ENCODE measurements at regions not wholly inside any gene's neighbourhood (a gene's known extent, or its start where the extent isn't known, plus 50 kb on each side); places are given as distances from the start of the nearest gene placed in this dataset.

- Histone ChIP-seq H3K4me2 (replicated peaks; ENCODE audit: low read depth, low read length, poor library complexity, severe bottlenecking) (no peak overlapping the region), H3K27ac (ENCODE audit: low read length in 2 of 2) (no peak overlapping the region), H3K27me3 (replicated peaks in 1 of 4; ENCODE audit: control extremely low read depth in 1 of 4, control insufficient read depth in 3 of 4, insufficient read depth in 4 of 4, low read length in 3 of 4) (no peaks in the 10 kb centered on the region), H2AFZ (ENCODE audit: insufficient read depth, low read depth, low read length, poor library complexity, severe bottlenecking) (no peak overlapping the region), H3K9me3 (ENCODE audit: control extremely low read depth in 1 of 3, control insufficient read depth in 2 of 3, insufficient read depth in 1 of 3, low read length in 2 of 3) (peaks cover 0 to 3% (median 0%) of the 10 kb centered on the region in 3 donors), H4K20me1 (ENCODE audit: control insufficient read depth, insufficient read depth, low read length, poor library complexity, severe bottlenecking) (no peaks in the 10 kb centered on the region), H3K79me2 (ENCODE audit: control insufficient read depth, insufficient read depth, low read length) (no peaks in the 10 kb centered on the region), H3K9ac (ENCODE audit: low read length) (no peak overlapping the region), H3K36me3 (replicated peaks in 1 of 2; ENCODE audit: control extremely low read depth in 1 of 2, control insufficient read depth in 1 of 2, extremely low read depth in 1 of 2, insufficient read depth in 2 of 2, low read length in 1 of 2) (no peaks in the 10 kb centered on the region), H3K4me1 (ENCODE audit: control insufficient read depth in 2 of 2, insufficient read depth in 2 of 2, low read length in 2 of 2) (no peaks in the 10 kb centered on the region), H3K4me3 (ENCODE audit: control extremely low read depth in 1 of 5, extremely low read depth in 1 of 5, insufficient read depth in 1 of 5, low read depth in 2 of 5, low read length in 4 of 5) (no peak overlapping the region)
- no peak overlapping the region for H3K4me3 Mint-ChIP-seq
- ChIA-PET POLR2A (no interaction called here), CTCF (no interaction called here)
- no peak for DNase-seq
- peaks cover 7% of the 10 kb centered on the region for H3K9me3 Mint-ChIP-seq (ENCODE audit: insufficient read depth)
- no CpG with 5 or more reads among the region's 3 CpGs for WGBS (ENCODE audit: insufficient coverage)
- ATAC-seq (ENCODE audit: low read depth): no peak
- no peaks in the 10 kb centered on the region for H3K27me3 Mint-ChIP-seq
- intact Hi-C loops (cut with micrococcal nuclease): no loop called here
- no peaks in the 10 kb centered on the region for H3K4me1 Mint-ChIP-seq
- H3K27ac Mint-ChIP-seq: no peak overlapping the region
- no peak for TF ChIP-seq CTCF (IDR thresholded peaks at IDR 0.05)
- TF ChIP-seq EZH2 (IDR thresholded peaks at IDR 0.05; ENCODE audit: borderline replicate concordance, insufficient read depth, low read depth, low read length, poor library complexity, severe bottlenecking): no peak
Observed at GRCh38 chr5:4348423-4348822, 752.8 kb downstream of the IRX1 start.

GRCh38 chr5:4348919-4349318 is 753.3 kb downstream of the IRX1 start:
- Mint-ChIP-seq H3K27ac (no peak overlapping the region), H3K4me3 (no peak overlapping the region), H3K27me3 (no peaks in the 10 kb centered on the region), H3K9me3 (ENCODE audit: insufficient read depth) (peaks cover 4% of the 10 kb centered on the region), H3K4me1 (no peaks in the 10 kb centered on the region)
- ATAC-seq (ENCODE audit: low read depth) (no peak), DNase-seq (no peak)
- ChIA-PET CTCF (no interaction called here), POLR2A (no interaction called here)
- no peak overlapping the region for H3K9ac ChIP-seq (ENCODE audit: low read length)
- no peak overlapping the region for H3K4me2 ChIP-seq (replicated peaks; ENCODE audit: low read depth, low read length, poor library complexity, severe bottlenecking)
- intact Hi-C loops (cut with micrococcal nuclease): no loop called here
- no peak overlapping the region for H2AFZ ChIP-seq (ENCODE audit: insufficient read depth, low read depth, low read length, poor library complexity, severe bottlenecking)
- H4K20me1 ChIP-seq (ENCODE audit: control insufficient read depth, insufficient read depth, low read length, poor library complexity, severe bottlenecking): no peaks in the 10 kb centered on the region
- H3K36me3 ChIP-seq (replicated peaks in 1 of 2; ENCODE audit: control extremely low read depth in 1 of 2, control insufficient read depth in 1 of 2, extremely low read depth in 1 of 2, insufficient read depth in 2 of 2, low read length in 1 of 2): no peaks in the 10 kb centered on the region
- no CpG with 5 or more reads among the region's 3 CpGs for WGBS (ENCODE audit: insufficient coverage)
- H3K27ac ChIP-seq (ENCODE audit: low read length in 2 of 2): no peak overlapping the region
- no peaks in the 10 kb centered on the region for H3K27me3 ChIP-seq (replicated peaks in 1 of 4; ENCODE audit: control extremely low read depth in 1 of 4, control insufficient read depth in 3 of 4, insufficient read depth in 4 of 4, low read length in 3 of 4)
- no peaks in the 10 kb centered on the region for H3K79me2 ChIP-seq (ENCODE audit: control insufficient read depth, insufficient read depth, low read length)
- no peaks in the 10 kb centered on the region for H3K4me1 ChIP-seq (ENCODE audit: control insufficient read depth in 2 of 2, insufficient read depth in 2 of 2, low read length in 2 of 2)
- no peak for TF ChIP-seq EZH2 (IDR thresholded peaks at IDR 0.05; ENCODE audit: borderline replicate concordance, insufficient read depth, low read depth, low read length, poor library complexity, severe bottlenecking)
- no peak for TF ChIP-seq CTCF (IDR thresholded peaks at IDR 0.05)
- peaks cover 0 to 5% (median 0%) of the 10 kb centered on the region in 3 donors for H3K9me3 ChIP-seq (ENCODE audit: control extremely low read depth in 1 of 3, control insufficient read depth in 2 of 3, insufficient read depth in 1 of 3, low read length in 2 of 3)
- H3K4me3 ChIP-seq (ENCODE audit: control extremely low read depth in 1 of 5, extremely low read depth in 1 of 5, insufficient read depth in 1 of 5, low read depth in 2 of 5, low read length in 4 of 5): no peak overlapping the region
